PFSK-1 (cell line): ENCODE measurements at regions not wholly inside any gene's neighbourhood (a gene's known extent, or its start where the extent isn't known, plus 50 kb on each side); places are given as distances from the start of the nearest gene placed in this dataset.

Source experiments
- POLR2AphosphoS5 ChIP-seq: IDR thresholded peaks from 2 replicates; pipeline ENCODE4 v1.6.1; 2012; ENCODE audit warnings: low read depth, mild to moderate bottlenecking, control low read depth, low read length, moderate library complexity
- SIN3A ChIP-seq: IDR thresholded peaks from 2 replicates; pipeline ENCODE4 v1.6.1; 2012; ENCODE audit warnings: mild to moderate bottlenecking, low read length, moderate library complexity, borderline replicate concordance; ENCODE audit not compliant: insufficient read depth

DNA sequence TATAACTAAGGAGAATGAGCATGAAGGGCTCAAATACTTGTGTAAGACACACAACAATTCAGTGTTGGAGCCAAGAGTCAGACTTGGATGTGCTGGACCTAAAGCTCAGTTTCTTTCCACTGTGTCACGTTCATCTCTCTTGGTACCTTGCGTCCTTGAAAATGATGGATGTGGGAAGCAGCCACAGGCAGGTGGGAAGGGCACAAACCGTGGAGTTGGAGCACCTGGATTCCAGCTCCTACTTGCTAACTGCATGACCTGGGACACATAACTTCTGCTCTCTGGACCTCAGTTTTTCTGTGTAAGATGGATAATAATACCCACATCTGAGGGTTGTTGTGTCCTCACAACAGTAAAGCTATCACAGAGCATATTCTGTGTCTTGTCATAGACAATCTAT lies 53.1 kb upstream of the PPP1CB start:
- TF ChIP-seq POLR2AphosphoS5, result no peak
- TF ChIP-seq SIN3A, result no peak
